ENCODE measurements at regions not wholly inside any gene's neighbourhood (a gene's known extent, or its start where the extent isn't known, plus 50 kb on each side); places are given as distances from the start of the nearest gene placed in this dataset.
"Not testable (repeated sequence)": the region's sequence is repeated elsewhere in the genome, so short reads cannot be mapped to it uniquely, and the experiment has no call there.

GRCh38 chr20:30297878-30298595, 959.4 kb upstream of the DEFB115 start:
- not testable (repeated sequence) for ATAC-seq

GRCh38 chr20:30300220-30300642, 957.2 kb upstream of the DEFB115 start:
- not testable (repeated sequence) for ATAC-seq

- ATAC-seq = not testable (repeated sequence)
Observed at GRCh38 chr20:30302786-30303185, 954.7 kb upstream of the DEFB115 start.

GRCh38 chr20:30309938-30310337, 947.5 kb upstream of the DEFB115 start:
- ATAC-seq = not testable (repeated sequence)

- ATAC-seq = not testable (repeated sequence)
Observed at GRCh38 chr20:30310385-30310784, 947.1 kb upstream of the DEFB115 start.

GRCh38 chr20:30312220-30312619, 945.2 kb upstream of the DEFB115 start:
- not testable (repeated sequence) for ATAC-seq

GRCh38 chr20:30313660-30314059, 943.8 kb upstream of the DEFB115 start:
- not testable (repeated sequence) for ATAC-seq

- not testable (repeated sequence) for ATAC-seq
Observed at GRCh38 chr20:30316063-30316462, 941.4 kb upstream of the DEFB115 start.

GRCh38 chr20:30316532-30317299, 940.7 kb upstream of the DEFB115 start:
- not testable (repeated sequence) for ATAC-seq

GRCh38 chr20:30333744-30334143, 923.7 kb upstream of the DEFB115 start:
- ATAC-seq = not testable (repeated sequence)

- ATAC-seq = not testable (repeated sequence)
Observed at GRCh38 chr20:30337556-30337955, 919.9 kb upstream of the DEFB115 start.

GRCh38 chr20:30348932-30349331, 908.5 kb upstream of the DEFB115 start:
- not testable (repeated sequence) for ATAC-seq

GRCh38 chr20:30356854-30357467, 900.5 kb upstream of the DEFB115 start:
- ATAC-seq = not testable (repeated sequence)

- not testable (repeated sequence) for ATAC-seq
Observed at GRCh38 chr20:30361756-30362155, 895.7 kb upstream of the DEFB115 start.

GRCh38 chr20:30376430-30376766, 881.1 kb upstream of the DEFB115 start:
- not testable (repeated sequence) for ATAC-seq

- peak; percentile 95 for ATAC-seq
Observed at GRCh38 chr20:30376767-30377658, 880.5 kb upstream of the DEFB115 start.

- not testable (repeated sequence) for ATAC-seq
Observed at GRCh38 chr20:30378317-30378716, 879.1 kb upstream of the DEFB115 start.

- not testable (repeated sequence) for ATAC-seq
Observed at GRCh38 chr20:30378721-30379120, 878.7 kb upstream of the DEFB115 start.

- not testable (repeated sequence) for ATAC-seq
Observed at GRCh38 chr20:30384841-30385240, 872.6 kb upstream of the DEFB115 start.

- ATAC-seq = not testable (repeated sequence)
Observed at GRCh38 chr20:30386099-30386498, 871.4 kb upstream of the DEFB115 start.

- ATAC-seq = not testable (repeated sequence)
Observed at GRCh38 chr20:30387823-30388222, 869.6 kb upstream of the DEFB115 start.

GRCh38 chr20:30393523-30393922, 863.9 kb upstream of the DEFB115 start:
- ATAC-seq = not testable (repeated sequence)

Measured in esophagus mucosa (tissue), 1 donor.